Stimulated activated CD4-positive, alpha-beta T cell treated with anti-CD3 and anti-CD28 coated beads, Interleukin-12 subunit alpha, Interleukin-12 subunit beta, amount 100 ng/mL, for 24 hours (primary cell): ENCODE measurements at regions not wholly inside any gene's neighbourhood (a gene's known extent, or its start where the extent isn't known, plus 50 kb on each side); places are given as distances from the start of the nearest gene placed in this dataset.

Experiments used
- DNase-seq, 2 experiments: peaks; one replicate each; pipeline ENCODE4 v3.0.0-alpha.2; 2020; ENCODE audit warnings: low read depth in 2 of 2

GRCh38 chr2:128774320-128775216 is 455.9 kb upstream of the HS6ST1 start:
- no peak for DNase-seq

- no peak for DNase-seq
Measured at GRCh38 chr2:128775217-128775913, 456.7 kb upstream of the HS6ST1 start.

GRCh38 chr2:128775914-128776285 is 457.2 kb upstream of the HS6ST1 start:
- no peak for DNase-seq

GRCh38 chr2:128776461-128777195 is 458.0 kb upstream of the HS6ST1 start:
- no peak for DNase-seq

- DNase-seq: no peak
Measured at GRCh38 chr2:128777196-128778035, 458.7 kb upstream of the HS6ST1 start.

GRCh38 chr2:128778843-128779242 is 460.2 kb upstream of the HS6ST1 start:
- DNase-seq: no peak

GRCh38 chr2:128779301-128780095 is 460.8 kb upstream of the HS6ST1 start:
- DNase-seq: no peak

- no peak for DNase-seq
Measured at GRCh38 chr2:128780434-128781080, 461.9 kb upstream of the HS6ST1 start.

- DNase-seq: no peak
Measured at GRCh38 chr2:128781166-128781565, 462.5 kb upstream of the HS6ST1 start.

- no peak for DNase-seq
Measured at GRCh38 chr2:128781585-128782385, 463.1 kb upstream of the HS6ST1 start.

- no peak for DNase-seq
Measured at GRCh38 chr2:128782411-128783192, 463.9 kb upstream of the HS6ST1 start.

GRCh38 chr2:128783193-128783671 is 464.6 kb upstream of the HS6ST1 start:
- no peak for DNase-seq

- DNase-seq: no peak
Measured at GRCh38 chr2:128783896-128784295, 465.2 kb upstream of the HS6ST1 start.

GRCh38 chr2:128784626-128785306 is 466.1 kb upstream of the HS6ST1 start:
- no peak for DNase-seq

GRCh38 chr2:128786316-128786715 is 467.6 kb upstream of the HS6ST1 start:
- DNase-seq: no peak

- DNase-seq: no peak
Measured at GRCh38 chr2:128786741-128787478, 468.2 kb upstream of the HS6ST1 start.

GRCh38 chr2:128787616-128788015 is 468.9 kb upstream of the HS6ST1 start:
- no peak for DNase-seq
